Neural progenitor cell (in vitro differentiated cells): ENCODE measurements at regions not wholly inside any gene's neighbourhood (a gene's known extent, or its start where the extent isn't known, plus 50 kb on each side); places are given as distances from the start of the nearest gene placed in this dataset.

Source experiments
- DNase-seq: peaks from one replicate; pipeline ENCODE4 v3.0.0-alpha.2; 2016; ENCODE audit warnings: low spot score
- H2AFZ ChIP-seq: fragments of 200-600 bp; sonication (generic); replicated peaks from 2 replicates; pipeline ENCODE4 v1.6.1; 2016; ENCODE audit warnings: antibody characterized with exemption
- H3F3A ChIP-seq: fragments of 200-600 bp; sonication (generic); 2 replicates; pipeline ENCODE4 v1.6.1; 2016; ENCODE audit warnings: antibody characterized with exemption, low read depth
- H3K27ac ChIP-seq: fragments of 200-600 bp; sonication (generic); 2 replicates; pipeline ENCODE4 v1.5.1; 2016; ENCODE audit warnings: mild to moderate bottlenecking
- H3K27me3 ChIP-seq: fragments of 200-600 bp; sonication (generic); 2 replicates; pipeline ENCODE4 v1.6.1; 2016; ENCODE audit warnings: mild to moderate bottlenecking, moderate library complexity
- H3K36me3 ChIP-seq: fragments of 200-600 bp; sonication (generic); 2 replicates; pipeline ENCODE4 v1.5.1; 2016
- H3K4me1 ChIP-seq: fragments of 200-600 bp; sonication (generic); 2 replicates; pipeline ENCODE4 v1.6.1; 2016; ENCODE audit warnings: mixed run types
- H3K4me2 ChIP-seq: fragments of 200-600 bp; sonication (generic); 2 replicates; pipeline ENCODE4 v1.6.1; 2016
- H3K4me3 ChIP-seq: fragments of 200-600 bp; sonication (generic); 2 replicates; pipeline ENCODE4 v1.5.1; 2016
- H3K79me2 ChIP-seq: fragments of 200-600 bp; sonication (generic); 2 replicates; pipeline ENCODE4 v1.6.1; 2016; ENCODE audit warnings: low read depth
- H3K9ac ChIP-seq: fragments of 200-600 bp; sonication (generic); 2 replicates; pipeline ENCODE4 v1.6.1; 2016
- H3K9me3 ChIP-seq: fragments of 200-600 bp; sonication (generic); 2 replicates; pipeline ENCODE4 v1.5.1; 2016; ENCODE audit warnings: low read depth
- H4K20me1 ChIP-seq: fragments of 200-600 bp; sonication (generic); 2 replicates; pipeline ENCODE4 v1.6.1; 2016; ENCODE audit warnings: low read depth
- H3K27ac Mint-ChIP-seq: 3 replicates; pipeline ENCODE4 v1.8.0; 2021; ENCODE audit warnings: mixed read lengths
- H3K27me3 Mint-ChIP-seq: 2 replicates; pipeline ENCODE4 v1.8.0; 2022; ENCODE audit warnings: low read depth, mild to moderate bottlenecking, inconsistent platforms, moderate library complexity, mixed read lengths; ENCODE audit not compliant: insufficient read depth
- H3K36me3 Mint-ChIP-seq: 3 replicates; pipeline ENCODE4 v1.8.0; 2021; ENCODE audit warnings: mixed read lengths
- H3K4me1 Mint-ChIP-seq: 3 replicates; pipeline ENCODE4 v1.8.0; 2021; ENCODE audit warnings: mixed read lengths
- H3K4me3 Mint-ChIP-seq: 3 replicates; pipeline ENCODE4 v1.8.0; 2021; ENCODE audit warnings: mild to moderate bottlenecking, moderate library complexity, mixed read lengths
- H3K9me3 Mint-ChIP-seq: 3 replicates; pipeline ENCODE4 v1.8.0; 2020; ENCODE audit warnings: mixed read lengths
- EZH2 ChIP-seq: fragments of 200-600 bp; sonication (generic); IDR thresholded peaks from 2 replicates; pipeline ENCODE4 v1.6.1; 2017; ENCODE audit warnings: antibody characterized with exemption, mild to moderate bottlenecking, moderate library complexity
- EZH2phosphoT487 ChIP-seq: fragments of 200-600 bp; sonication (generic); IDR thresholded peaks from 2 replicates; pipeline ENCODE4 v1.6.1; 2017; ENCODE audit warnings: antibody characterized with exemption
- TF ChIP-seq, protein P1 (sequence below): fragments of 200-600 bp; sonication (generic); IDR thresholded peaks from 2 replicates; pipeline ENCODE4 v1.5.1; 2017; ENCODE audit warnings: antibody characterized with exemption, mild to moderate bottlenecking

- no peaks in the 10 kb centered on the region for H3F3A ChIP-seq
- H2AFZ ChIP-seq, result no peak overlapping the region
- peaks cover 3% of the 10 kb centered on the region for H3K27me3 Mint-ChIP-seq
- DNase-seq, result no peak
- H3K4me3 ChIP-seq, result no peak overlapping the region
- TF ChIP-seq EZH2 (no peak), EZH2phosphoT487 (no peak)
- TF ChIP-seq, protein P1, sequence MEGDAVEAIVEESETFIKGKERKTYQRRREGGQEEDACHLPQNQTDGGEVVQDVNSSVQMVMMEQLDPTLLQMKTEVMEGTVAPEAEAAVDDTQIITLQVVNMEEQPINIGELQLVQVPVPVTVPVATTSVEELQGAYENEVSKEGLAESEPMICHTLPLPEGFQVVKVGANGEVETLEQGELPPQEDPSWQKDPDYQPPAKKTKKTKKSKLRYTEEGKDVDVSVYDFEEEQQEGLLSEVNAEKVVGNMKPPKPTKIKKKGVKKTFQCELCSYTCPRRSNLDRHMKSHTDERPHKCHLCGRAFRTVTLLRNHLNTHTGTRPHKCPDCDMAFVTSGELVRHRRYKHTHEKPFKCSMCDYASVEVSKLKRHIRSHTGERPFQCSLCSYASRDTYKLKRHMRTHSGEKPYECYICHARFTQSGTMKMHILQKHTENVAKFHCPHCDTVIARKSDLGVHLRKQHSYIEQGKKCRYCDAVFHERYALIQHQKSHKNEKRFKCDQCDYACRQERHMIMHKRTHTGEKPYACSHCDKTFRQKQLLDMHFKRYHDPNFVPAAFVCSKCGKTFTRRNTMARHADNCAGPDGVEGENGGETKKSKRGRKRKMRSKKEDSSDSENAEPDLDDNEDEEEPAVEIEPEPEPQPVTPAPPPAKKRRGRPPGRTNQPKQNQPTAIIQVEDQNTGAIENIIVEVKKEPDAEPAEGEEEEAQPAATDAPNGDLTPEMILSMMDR, result no peak
- H3K4me1 ChIP-seq, result peaks cover 4% of the 10 kb centered on the region
- peak overlapping the region; percentile 25 for H3K4me3 Mint-ChIP-seq
- no peaks in the 10 kb centered on the region for H3K79me2 ChIP-seq
- no peak overlapping the region for H3K9ac ChIP-seq
- no peaks in the 10 kb centered on the region for H3K9me3 ChIP-seq
- H3K27ac ChIP-seq, result no peak overlapping the region
- H4K20me1 ChIP-seq, result no peaks in the 10 kb centered on the region
- H3K36me3 ChIP-seq, result no peaks in the 10 kb centered on the region
- no peaks in the 10 kb centered on the region for H3K27me3 ChIP-seq
- H3K27ac Mint-ChIP-seq, result peak overlapping the region; percentile 84
- H3K4me1 Mint-ChIP-seq, result peaks cover 18% of the 10 kb centered on the region
- peaks cover 43% of the 10 kb centered on the region for H3K9me3 Mint-ChIP-seq
- peaks cover 13% of the 10 kb centered on the region for H3K36me3 Mint-ChIP-seq
- no peak overlapping the region for H3K4me2 ChIP-seq
Observed at GRCh38 chr18:61957801-61958516, 65.2 kb upstream of the RNF152 start.

GRCh38 chr18:61955644-61956043 is 62.8 kb upstream of the RNF152 start:
- Mint-ChIP-seq H3K27ac (no peak overlapping the region), H3K4me1 (peaks cover 40% of the 10 kb centered on the region)

GRCh38 chr18:61954096-61954746 is 61.4 kb upstream of the RNF152 start:
- TF ChIP-seq EZH2phosphoT487 (no peak), EZH2 (no peak)
- TF ChIP-seq, protein P1, result no peak
- Histone ChIP-seq H3K27ac (no peak overlapping the region), H3F3A (peaks cover 15% of the 10 kb centered on the region), H3K4me1 (peaks cover 29% of the 10 kb centered on the region), H4K20me1 (no peaks in the 10 kb centered on the region), H3K27me3 (no peaks in the 10 kb centered on the region), H3K79me2 (no peaks in the 10 kb centered on the region), H3K4me3 (no peak overlapping the region), H3K9ac (no peak overlapping the region), H3K36me3 (no peaks in the 10 kb centered on the region), H3K9me3 (no peaks in the 10 kb centered on the region), H2AFZ (no peak overlapping the region), H3K4me2 (no peak overlapping the region)
- H3K27ac Mint-ChIP-seq, result peak overlapping the region; percentile 24
- H3K27me3 Mint-ChIP-seq, result peaks cover 8% of the 10 kb centered on the region
- no peak overlapping the region for H3K4me3 Mint-ChIP-seq
- H3K36me3 Mint-ChIP-seq, result peaks cover 11% of the 10 kb centered on the region
- H3K4me1 Mint-ChIP-seq, result peaks cover 54% of the 10 kb centered on the region
- peaks cover 27% of the 10 kb centered on the region for H3K9me3 Mint-ChIP-seq
- DNase-seq, result no peak

More at GRCh38 chr18:61955644-61956043, 62.8 kb upstream of the RNF152 start:
- no peak overlapping the region for H3K4me3 ChIP-seq
- peaks cover 18% of the 10 kb centered on the region for H3K4me1 ChIP-seq
- H3F3A ChIP-seq, result peaks cover 15% of the 10 kb centered on the region
- peaks cover 13% of the 10 kb centered on the region for H3K36me3 Mint-ChIP-seq
- no peak overlapping the region for H2AFZ ChIP-seq
- H3K79me2 ChIP-seq, result no peaks in the 10 kb centered on the region
- no peak for DNase-seq
- H3K9me3 Mint-ChIP-seq, result peaks cover 33% of the 10 kb centered on the region
- no peak overlapping the region for H3K4me3 Mint-ChIP-seq
- no peaks in the 10 kb centered on the region for H3K27me3 ChIP-seq
- no peak overlapping the region for H3K4me2 ChIP-seq
- no peak overlapping the region for H3K9ac ChIP-seq
- H3K27ac ChIP-seq, result no peak overlapping the region
- no peaks in the 10 kb centered on the region for H3K9me3 ChIP-seq
- no peaks in the 10 kb centered on the region for H4K20me1 ChIP-seq
- no peaks in the 10 kb centered on the region for H3K36me3 ChIP-seq
- TF ChIP-seq EZH2 (no peak), EZH2phosphoT487 (no peak)
- TF ChIP-seq, protein P1, result no peak
- H3K27me3 Mint-ChIP-seq, result peaks cover 6% of the 10 kb centered on the region
